ENCODE measurements at regions not wholly inside any gene's neighbourhood (a gene's known extent, or its start where the extent isn't known, plus 50 kb on each side); places are given as distances from the start of the nearest gene placed in this dataset.

GRCh38 chr11:19337779-19338178, 97.0 kb upstream of the E2F8 start:
- TF ChIP-seq CTCF (conservative IDR thresholded peaks at IDR 0.05; ENCODE audit: low read depth, low read length), result no peak
- no peak for TF ChIP-seq EZH2 (IDR thresholded peaks at IDR 0.05; ENCODE audit: borderline replicate concordance, low read depth, low read length, poor library complexity, severe bottlenecking)

Measured in A673 (cell line).